ENCODE measurements at regions not wholly inside any gene's neighbourhood (a gene's known extent, or its start where the extent isn't known, plus 50 kb on each side); places are given as distances from the start of the nearest gene placed in this dataset.

DNA sequence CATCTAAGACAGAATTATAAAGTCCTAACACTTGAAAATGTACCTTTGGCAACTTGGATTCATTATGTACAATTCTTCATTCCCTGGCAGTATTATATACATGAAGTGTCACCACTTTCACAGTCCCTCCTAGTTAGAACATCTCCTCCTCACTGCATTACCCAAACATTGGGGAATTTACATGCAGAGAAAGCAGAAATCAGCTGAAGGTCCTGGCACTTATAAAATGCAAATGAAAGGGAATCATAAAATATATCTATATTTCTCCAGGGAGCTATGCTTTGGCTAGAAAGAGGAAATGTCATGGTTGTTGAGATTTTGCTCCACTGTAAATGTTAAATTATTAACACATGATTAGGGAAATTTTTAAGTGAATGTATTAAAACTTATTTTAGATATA is 835.6 kb upstream of the SLIT2 start:
- ATAC-seq (no peak), DNase-seq (ENCODE audit: low spot score) (no peak)
- intact Hi-C loops (cut with DNase I), result no loop called here

- DNase-seq (ENCODE audit: low spot score), result no peak
- no peak for ATAC-seq
- intact Hi-C loops (cut with DNase I), result no loop called here
Measured at GRCh38 chr4:19408490-19408889, 843.2 kb upstream of the SLIT2 start.

GRCh38 chr4:19406789-19407188 is 844.9 kb upstream of the SLIT2 start:
- DNase-seq (ENCODE audit: low spot score), result no peak
- intact Hi-C loops (cut with DNase I), result no loop called here
- ATAC-seq, result no peak

DNA sequence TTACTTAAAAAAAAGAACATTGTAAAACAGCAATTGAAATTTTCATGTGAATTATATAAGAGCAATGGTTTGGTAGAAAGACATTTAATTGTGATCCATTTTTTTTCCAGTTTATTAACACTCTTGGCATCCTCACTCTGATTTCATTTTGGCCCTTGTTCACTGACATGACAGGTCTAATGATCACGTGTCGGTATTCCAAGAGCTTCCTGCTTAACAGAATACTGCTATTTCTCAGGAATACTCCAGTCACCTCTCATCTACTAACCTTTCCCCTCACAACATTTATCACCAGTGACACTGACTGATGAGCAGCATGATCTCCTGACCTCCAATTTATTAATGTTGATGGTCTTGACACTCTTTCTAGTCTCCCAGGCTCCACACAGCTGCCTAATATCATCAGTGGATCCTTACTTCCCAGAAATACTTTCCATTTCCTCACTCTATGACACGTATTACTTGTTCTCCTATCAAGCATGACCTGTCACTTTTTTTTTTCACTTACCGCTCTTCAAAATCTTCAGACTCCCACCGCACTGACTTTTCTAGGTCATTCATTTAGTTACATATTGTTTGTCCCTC is 847.8 kb upstream of the SLIT2 start:
- no peak for ATAC-seq
- intact Hi-C loops (cut with DNase I), result no loop called here

DNA sequence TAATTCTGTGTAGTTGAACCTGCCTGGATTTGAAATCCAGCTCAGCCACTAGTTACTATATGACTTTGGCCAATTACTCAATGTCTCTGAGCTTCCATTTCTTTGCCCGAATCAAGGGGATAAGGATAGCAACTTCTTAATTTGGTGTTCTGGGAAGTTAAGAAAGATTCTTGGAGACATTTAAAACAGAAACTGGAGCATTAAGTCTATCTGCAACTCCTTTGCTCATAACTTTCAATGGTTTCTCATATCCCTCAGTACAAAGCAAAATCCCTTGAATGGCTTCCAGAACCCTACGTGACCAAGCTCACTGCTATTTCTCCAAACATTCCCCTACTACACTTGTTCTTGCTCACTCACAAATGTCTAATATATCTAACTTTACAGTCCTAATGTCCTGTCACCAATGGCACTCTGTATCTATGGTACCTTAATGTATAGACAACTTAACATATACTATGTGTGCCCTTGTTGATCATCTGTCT is 849.1 kb upstream of the SLIT2 start:
- DNase-seq (ENCODE audit: low spot score), result no peak
- intact Hi-C loops (cut with DNase I), result no loop called here
- no peak for ATAC-seq

More for the DNA sequence above, 847.8 kb upstream of the SLIT2 start:
- DNase-seq (ENCODE audit: low spot score), result no peak

DNA sequence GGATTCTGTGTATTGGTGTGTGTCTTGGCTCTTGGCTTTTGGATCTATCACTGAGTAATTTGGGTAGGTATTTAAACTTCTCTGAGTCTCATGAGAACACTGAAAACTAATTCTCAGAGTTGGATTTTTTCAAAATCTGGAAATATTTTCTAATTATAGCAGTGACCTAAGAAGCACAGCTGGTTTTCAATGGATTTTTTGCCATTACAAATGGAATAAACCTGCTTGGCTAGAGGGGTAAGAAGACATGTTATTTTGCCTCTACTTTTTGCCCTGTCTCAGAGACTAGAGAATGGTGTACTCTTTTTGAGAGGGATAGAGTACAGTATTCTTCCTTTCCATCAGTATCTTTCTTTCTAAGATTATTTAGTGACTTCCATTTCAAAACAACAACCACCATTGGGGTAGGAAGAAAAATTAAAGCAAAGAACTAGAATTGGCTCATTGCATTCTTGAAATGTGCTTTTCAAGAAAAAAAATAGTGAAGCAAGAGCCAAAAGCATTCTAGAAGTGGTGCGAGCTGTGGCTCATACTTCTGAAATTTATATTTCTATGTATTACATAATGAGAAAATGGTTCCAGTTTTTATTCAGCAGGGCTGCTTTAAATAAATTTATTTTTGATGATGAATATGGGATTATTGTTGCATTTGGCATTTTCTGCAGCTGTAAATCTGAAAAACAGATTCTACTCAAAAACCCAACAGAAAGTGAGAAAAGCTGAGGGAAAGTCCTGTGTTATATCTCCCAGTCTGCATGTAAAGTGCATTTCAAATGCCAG is 850.2 kb upstream of the SLIT2 start:
- intact Hi-C loops (cut with DNase I), result no loop called here
- ATAC-seq (no peak), DNase-seq (ENCODE audit: low spot score) (no peak)

- DNase-seq (ENCODE audit: low spot score) (no peak), ATAC-seq (no peak)
- intact Hi-C loops (cut with DNase I), result no loop called here
Measured at GRCh38 chr4:19400820-19401219, 850.9 kb upstream of the SLIT2 start.

DNA sequence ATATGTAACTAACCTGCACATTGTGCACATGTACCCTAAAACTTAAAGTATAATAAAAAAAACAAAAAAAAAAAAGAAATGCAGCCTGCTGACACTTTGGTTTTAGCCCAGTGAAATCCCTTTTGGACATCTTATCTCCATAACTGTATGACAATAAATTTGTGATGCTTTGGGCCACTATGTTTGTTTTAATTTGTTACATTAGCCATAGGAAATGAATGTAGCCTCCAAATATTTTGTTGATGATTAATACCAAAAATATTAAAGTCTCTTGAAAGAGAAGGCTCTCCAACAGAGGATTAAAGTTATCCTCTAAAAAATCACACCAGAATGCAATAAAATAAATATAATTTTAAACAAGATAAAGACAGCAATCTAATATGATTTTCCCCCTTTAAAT is 852.7 kb upstream of the SLIT2 start:
- no peak for ATAC-seq
- intact Hi-C loops (cut with DNase I), result no loop called here

DNA sequence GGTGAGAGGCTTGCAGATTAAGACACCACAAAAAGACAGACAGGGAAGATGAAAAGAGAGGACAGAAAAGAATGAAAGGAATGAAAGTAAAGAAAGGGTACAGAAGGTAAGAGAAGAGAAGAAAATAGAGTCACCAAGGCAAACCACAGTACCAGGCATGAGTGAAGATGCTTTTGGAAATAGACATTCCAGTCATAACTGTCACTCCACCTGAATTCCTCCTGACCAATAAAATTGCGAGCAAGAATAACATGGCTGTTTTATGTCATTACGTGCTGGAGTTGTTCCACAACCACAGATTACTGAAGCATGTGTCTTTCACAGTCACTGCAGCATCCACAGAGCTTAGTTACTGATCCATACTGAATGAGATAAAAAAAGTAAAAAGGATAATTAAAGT is 864.9 kb upstream of the SLIT2 start:
- DNase-seq (ENCODE audit: low spot score) (no peak), ATAC-seq (no peak)
- intact Hi-C loops (cut with DNase I), result no loop called here

More for the DNA sequence above, 852.7 kb upstream of the SLIT2 start:
- no peak for DNase-seq (ENCODE audit: low spot score)

DNA sequence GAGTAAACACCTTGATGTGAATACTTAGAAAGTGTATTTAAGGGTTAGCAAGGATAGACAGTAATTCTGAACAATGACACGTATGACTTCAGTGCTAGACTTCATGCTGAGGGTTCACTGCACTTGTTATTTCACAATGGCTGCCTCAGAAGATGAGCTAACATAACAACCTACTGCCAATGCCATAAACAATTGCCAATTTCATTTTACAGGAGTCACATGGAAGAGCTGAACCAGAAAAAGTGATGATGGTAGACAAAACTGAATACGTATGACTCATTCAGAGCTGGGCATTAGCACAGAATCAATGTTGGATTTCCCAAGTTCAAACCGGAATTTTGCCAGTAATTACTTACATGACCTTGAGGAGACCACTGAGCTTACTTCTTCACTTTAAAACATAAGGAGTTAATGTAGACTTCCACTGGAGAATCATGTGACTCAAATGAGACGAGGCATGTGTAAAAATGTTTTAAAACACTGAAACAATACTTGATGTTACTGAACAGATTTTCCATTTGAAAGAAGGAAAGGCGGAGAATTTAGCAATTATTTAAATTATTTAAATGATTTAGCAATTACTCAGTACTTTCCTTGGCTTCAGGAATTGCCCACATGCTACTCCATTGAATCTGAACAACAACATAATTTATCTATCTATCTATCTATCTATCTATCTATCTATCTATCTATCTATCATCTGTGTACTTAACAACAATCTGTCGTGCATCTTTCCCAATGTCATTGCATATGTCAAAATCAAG is 868.5 kb upstream of the SLIT2 start:
- intact Hi-C loops (cut with DNase I), result no loop called here
- ATAC-seq (no peak), DNase-seq (ENCODE audit: low spot score) (no peak)

DNA sequence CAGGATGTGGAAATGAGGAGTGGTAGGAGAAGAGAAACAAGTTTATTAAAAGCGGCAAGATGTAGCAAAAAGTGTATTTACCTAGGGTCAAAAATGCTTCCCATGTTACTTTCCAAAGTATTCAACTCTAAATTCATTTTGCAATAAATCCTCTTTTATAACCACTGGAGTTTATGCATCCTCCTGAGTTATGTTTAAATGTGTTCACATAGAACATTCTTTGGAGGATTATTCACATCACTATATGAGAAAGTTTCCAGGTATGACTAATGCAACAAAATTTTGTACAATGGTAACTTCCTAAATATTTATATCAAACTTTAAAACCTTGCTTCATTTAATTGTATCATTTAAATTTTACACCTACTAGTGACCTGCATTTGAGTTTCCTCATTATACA is 870.6 kb upstream of the SLIT2 start:
- intact Hi-C loops (cut with DNase I), result no loop called here
- DNase-seq (ENCODE audit: low spot score) (no peak), ATAC-seq (no peak)

- DNase-seq (ENCODE audit: low spot score), result no peak
- ATAC-seq, result no peak
- intact Hi-C loops (cut with DNase I), result no loop called here
Measured at GRCh38 chr4:19380600-19380999, 871.1 kb upstream of the SLIT2 start.

- DNase-seq (ENCODE audit: low spot score), result no peak
- intact Hi-C loops (cut with DNase I), result no loop called here
- no peak for ATAC-seq
Measured at GRCh38 chr4:19379191-19379708, 872.5 kb upstream of the SLIT2 start.

DNA sequence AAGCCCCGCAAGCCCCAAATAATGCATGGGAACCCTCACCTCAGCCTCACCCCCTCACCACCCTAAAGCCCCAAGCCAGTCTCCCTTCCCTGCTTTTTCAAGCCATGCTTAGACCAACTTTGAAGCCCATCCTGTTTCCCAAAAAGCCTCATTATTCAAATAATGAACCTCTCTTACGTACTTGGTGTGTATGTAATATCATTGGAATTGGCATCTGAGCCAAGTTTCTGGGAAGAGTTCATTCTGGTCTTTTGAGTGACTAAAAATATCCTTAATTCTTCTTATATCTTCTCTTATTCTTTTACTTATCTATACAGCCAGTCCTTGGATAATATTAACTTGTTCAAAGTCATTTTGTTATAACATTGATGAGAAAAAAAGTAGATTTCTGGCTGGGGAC is 875.8 kb upstream of the SLIT2 start:
- DNase-seq (ENCODE audit: low spot score) (no peak), ATAC-seq (no peak)
- intact Hi-C loops (cut with DNase I), result no loop called here

GRCh38 chr4:19375136-19375804 is 876.4 kb upstream of the SLIT2 start:
- no peak for DNase-seq (ENCODE audit: low spot score)
- intact Hi-C loops (cut with DNase I), result no loop called here
- ATAC-seq, result no peak

DNA sequence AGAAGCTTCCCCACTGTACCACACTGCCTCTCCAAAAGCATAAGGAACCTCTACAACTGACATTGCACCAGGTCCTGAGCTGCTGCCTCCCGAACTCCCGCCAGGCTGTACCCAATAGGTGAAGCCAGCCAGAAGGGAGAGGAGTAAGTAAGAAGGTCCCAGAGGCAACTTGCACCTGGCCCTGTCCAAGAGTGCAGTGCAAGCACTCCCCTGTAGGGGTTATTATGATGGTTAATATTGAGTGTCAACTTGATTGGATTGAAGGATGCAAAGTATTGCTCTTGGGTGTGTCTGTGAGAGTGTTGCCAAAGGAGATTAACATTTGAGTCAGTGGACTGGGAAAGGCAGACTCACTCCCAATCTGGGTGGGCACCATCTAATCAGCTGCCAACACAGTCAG is 879.3 kb upstream of the SLIT2 start:
- intact Hi-C loops (cut with DNase I), result no loop called here
- DNase-seq (ENCODE audit: low spot score) (no peak), ATAC-seq (no peak)

- ATAC-seq, result no peak
- intact Hi-C loops (cut with DNase I), result no loop called here
Measured at GRCh38 chr4:19368800-19369199, 882.9 kb upstream of the SLIT2 start.

GRCh38 chr4:19366916-19367315 is 884.8 kb upstream of the SLIT2 start:
- intact Hi-C loops (cut with DNase I), result no loop called here
- ATAC-seq, result no peak
- no peak for DNase-seq (ENCODE audit: low spot score)

More at GRCh38 chr4:19368800-19369199, 882.9 kb upstream of the SLIT2 start:
- DNase-seq (ENCODE audit: low spot score), result no peak

- DNase-seq (ENCODE audit: low spot score) (no peak), ATAC-seq (no peak)
- intact Hi-C loops (cut with DNase I), result no loop called here
Measured at GRCh38 chr4:19358015-19358414, 893.7 kb upstream of the SLIT2 start.
